CD4-positive, alpha-beta T cell treated with Interleukin-10 for 1 hour (primary cell): ENCODE measurements at regions not wholly inside any gene's neighbourhood (a gene's known extent, or its start where the extent isn't known, plus 50 kb on each side); places are given as distances from the start of the nearest gene placed in this dataset.
"Not testable (repeated sequence)": the region's sequence is repeated elsewhere in the genome, so short reads cannot be mapped to it uniquely, and the experiment has no call there.

Experiments
- DNase-seq: peaks from one replicate; pipeline ENCODE4 v3.0.0-alpha.2; 2020

- no peak for DNase-seq
Measured at GRCh38 chr3:17877299-17877698, 134.9 kb upstream of the TBC1D5 start.

GRCh38 chr3:17874636-17875035 is 132.2 kb upstream of the TBC1D5 start:
- DNase-seq, result no peak

- no peak for DNase-seq
Measured at GRCh38 chr3:17872457-17872856, 130.0 kb upstream of the TBC1D5 start.

- DNase-seq, result no peak
Measured at GRCh38 chr3:17865631-17866030, 123.2 kb upstream of the TBC1D5 start.

GRCh38 chr3:17861476-17861875 is 119.0 kb upstream of the TBC1D5 start:
- no peak for DNase-seq

GRCh38 chr3:17860840-17861471 is 118.5 kb upstream of the TBC1D5 start:
- not testable (repeated sequence) for DNase-seq

- no peak for DNase-seq
Measured at GRCh38 chr3:17852217-17852616, 109.8 kb upstream of the TBC1D5 start.

GRCh38 chr3:17850448-17850847 is 108.0 kb upstream of the TBC1D5 start:
- no peak for DNase-seq

GRCh38 chr3:17848102-17848501 is 105.7 kb upstream of the TBC1D5 start:
- no peak for DNase-seq

- DNase-seq, result no peak
Measured at GRCh38 chr3:17847156-17847555, 104.7 kb upstream of the TBC1D5 start.

GRCh38 chr3:17846466-17846865 is 104.0 kb upstream of the TBC1D5 start:
- no peak for DNase-seq

GRCh38 chr3:17845026-17845812 is 102.8 kb upstream of the TBC1D5 start:
- no peak for DNase-seq

- DNase-seq, result no peak
Measured at GRCh38 chr3:17844236-17844635, 101.8 kb upstream of the TBC1D5 start.

GRCh38 chr3:17841190-17841828 is 98.9 kb upstream of the TBC1D5 start:
- DNase-seq, result peak; percentile 67

- no peak for DNase-seq
Measured at GRCh38 chr3:17840651-17841050, 98.2 kb upstream of the TBC1D5 start.

- no peak for DNase-seq
Measured at GRCh38 chr3:17840126-17840525, 97.7 kb upstream of the TBC1D5 start.

GRCh38 chr3:17836919-17837318 is 94.5 kb upstream of the TBC1D5 start:
- no peak for DNase-seq

GRCh38 chr3:17836092-17836491 is 93.7 kb upstream of the TBC1D5 start:
- DNase-seq, result no peak

- no peak for DNase-seq
Measured at GRCh38 chr3:17833786-17834559, 91.5 kb upstream of the TBC1D5 start.

- no peak for DNase-seq
Measured at GRCh38 chr3:17832016-17832415, 89.6 kb upstream of the TBC1D5 start.

GRCh38 chr3:17831366-17831765 is 88.9 kb upstream of the TBC1D5 start:
- no peak for DNase-seq

GRCh38 chr3:17830788-17831187 is 88.4 kb upstream of the TBC1D5 start:
- no peak for DNase-seq

- no peak for DNase-seq
Measured at GRCh38 chr3:17828388-17828787, 86.0 kb upstream of the TBC1D5 start.
